Cerebellar cortex (tissue), 1 donor: ENCODE measurements at regions not wholly inside any gene's neighbourhood (a gene's known extent, or its start where the extent isn't known, plus 50 kb on each side); places are given as distances from the start of the nearest gene placed in this dataset.
"Not testable (repeated sequence)": the region's sequence is repeated elsewhere in the genome, so short reads cannot be mapped to it uniquely, and the experiment has no call there.

Source experiments
- DNase-seq: peaks from one replicate; pipeline ENCODE4 v3.0.0-alpha.2; 2015; ENCODE audit warnings: low spot score

DNA sequence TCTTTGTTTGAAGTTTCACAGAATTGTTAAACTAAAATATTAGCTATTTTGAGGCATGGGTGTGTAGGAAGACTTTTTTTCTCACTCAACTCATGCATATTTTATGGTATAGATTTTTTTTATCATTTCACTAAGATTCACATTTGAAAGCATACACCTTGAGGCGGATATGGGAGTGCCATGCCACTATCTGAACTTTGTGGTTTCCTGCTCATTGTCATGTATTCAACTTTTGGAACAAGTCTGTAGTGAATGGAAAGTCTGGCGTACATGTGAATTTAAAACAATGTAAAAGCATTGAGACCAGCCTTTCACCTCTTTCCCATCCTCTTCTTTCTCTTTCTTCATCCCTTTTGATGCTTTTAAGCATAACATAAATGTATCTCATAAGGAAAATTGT is 147.9 kb downstream of the TPBG start:
- no peak for DNase-seq

DNA sequence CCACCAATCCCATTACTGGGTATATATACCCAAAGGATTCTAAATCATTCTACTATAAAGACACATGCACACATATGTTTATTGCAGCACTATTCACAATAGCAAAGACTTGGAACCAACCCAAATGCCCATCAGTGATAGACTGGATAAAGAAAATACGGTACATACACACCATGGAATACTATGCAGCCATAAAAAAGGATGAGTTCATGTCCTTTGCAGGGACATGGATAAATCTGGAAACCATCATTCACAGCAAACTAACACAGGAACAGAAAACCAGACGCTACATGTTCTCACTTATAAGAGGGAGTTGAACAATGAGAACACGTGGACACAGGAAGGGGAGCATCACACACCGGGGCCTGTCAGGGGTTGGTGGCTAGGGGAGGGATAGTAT is 154.3 kb downstream of the TPBG start:
- not testable (repeated sequence) for DNase-seq

DNA sequence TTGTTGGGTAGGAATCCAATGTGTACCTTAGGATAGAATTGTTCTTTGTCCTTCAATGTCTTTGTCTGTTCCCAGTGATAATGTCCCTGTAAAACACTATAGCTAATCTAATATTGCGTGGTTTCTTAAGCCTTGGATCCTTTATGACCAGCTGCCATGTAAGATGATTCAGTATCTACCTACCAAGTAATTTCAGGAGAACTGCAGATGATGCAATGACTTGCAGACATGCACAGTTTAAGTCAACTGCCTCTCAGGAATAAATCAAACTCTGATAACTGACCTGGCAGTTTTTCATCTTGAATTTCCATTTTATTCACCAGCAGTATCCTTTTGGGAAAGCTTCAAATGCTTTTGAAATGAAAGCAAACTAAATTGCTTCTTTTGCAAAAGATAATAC is 157.8 kb downstream of the TPBG start:
- no peak for DNase-seq

DNA sequence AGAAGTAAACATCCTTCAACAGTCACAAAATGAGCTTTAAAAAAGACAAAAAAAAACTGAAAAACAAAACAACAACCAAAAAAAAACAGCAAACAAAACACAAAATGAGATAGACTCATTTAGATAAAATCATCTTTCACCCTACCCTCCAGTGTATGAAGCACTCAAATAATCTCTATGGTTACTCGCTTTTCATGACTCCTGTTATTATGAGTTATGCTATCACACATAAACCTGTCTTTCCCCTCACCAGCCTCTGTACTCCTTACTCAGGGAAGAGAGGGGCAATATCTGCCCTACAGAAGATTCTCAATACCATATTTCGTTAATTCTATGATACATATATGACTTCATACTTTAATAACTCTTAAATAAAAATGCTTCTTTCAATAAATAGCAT is 158.2 kb downstream of the TPBG start:
- DNase-seq = no peak

DNA sequence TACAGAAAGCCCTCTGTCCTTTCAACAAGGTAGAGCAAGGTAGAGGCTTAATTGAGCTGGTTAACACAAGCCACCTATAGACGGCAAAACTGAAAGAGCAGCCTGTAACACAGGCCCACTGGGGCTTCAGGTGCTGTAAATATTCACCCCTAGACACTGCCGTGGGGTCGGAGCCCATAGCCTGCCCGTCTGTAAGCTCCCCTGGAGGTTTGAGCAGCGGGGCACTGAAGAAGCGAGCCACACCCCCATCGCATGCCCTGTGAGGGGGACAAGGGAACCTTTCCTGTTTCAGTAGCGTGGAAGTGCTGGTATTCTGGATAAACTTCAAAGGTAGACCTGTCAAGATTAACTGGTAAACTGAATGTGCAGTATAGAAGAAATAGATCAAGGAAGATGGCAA is 160.4 kb downstream of the TPBG start:
- DNase-seq = no peak

DNA sequence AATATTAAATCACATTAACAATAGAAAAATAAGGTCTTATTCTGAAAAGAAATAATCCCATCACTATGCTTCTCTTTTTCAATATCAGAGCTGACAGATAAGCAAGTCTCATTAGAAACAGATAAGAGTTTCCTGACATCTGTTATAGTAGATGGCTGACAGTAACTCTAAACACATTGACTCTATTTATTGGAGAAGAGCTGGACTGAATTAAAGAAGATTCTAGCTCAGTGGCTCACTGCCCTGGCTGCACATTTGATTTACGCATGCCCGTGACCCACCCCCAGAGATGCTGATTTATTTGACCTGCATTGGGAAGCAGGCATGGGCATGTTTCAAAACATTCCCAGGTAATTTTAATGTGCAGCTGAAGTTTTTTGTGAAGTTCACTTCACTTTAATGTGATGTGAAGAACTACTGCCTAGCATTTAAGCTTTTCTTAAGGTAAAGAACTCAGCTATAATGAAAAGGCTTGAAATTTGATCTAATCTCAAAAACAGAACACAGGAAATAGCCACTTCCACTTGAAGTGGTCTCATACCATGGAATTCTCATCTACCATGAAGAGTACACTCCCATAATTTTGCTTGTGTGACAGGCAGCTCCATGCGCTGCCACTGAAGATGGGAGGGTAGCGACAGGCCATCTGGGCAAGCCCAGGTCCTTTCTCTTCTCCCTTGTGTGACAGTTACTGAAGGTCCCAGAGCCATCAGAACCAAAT is 162.3 kb downstream of the TPBG start:
- DNase-seq = no peak

DNA sequence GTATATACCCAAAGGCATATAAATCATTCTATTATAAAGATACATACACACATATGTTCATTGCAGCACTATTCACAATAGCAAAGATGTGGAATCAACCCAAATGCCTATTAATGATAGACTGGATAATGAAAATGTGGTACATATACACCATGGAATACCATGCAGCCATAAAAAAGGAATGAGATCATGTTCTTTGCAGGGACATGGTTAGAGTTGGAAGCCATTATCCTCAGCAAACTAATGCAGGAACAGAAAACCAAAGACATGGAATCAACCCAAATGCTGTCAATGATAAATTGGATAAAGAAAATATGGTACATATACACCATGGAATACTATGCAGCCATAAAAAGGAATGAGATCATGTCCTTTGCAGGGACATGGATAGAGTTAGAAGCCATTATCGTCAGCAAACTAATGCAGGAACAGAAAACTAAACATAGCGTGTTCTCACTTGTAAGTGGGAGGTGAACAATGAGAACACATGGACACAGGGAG is 166.4 kb downstream of the TPBG start:
- DNase-seq = not testable (repeated sequence)

DNA sequence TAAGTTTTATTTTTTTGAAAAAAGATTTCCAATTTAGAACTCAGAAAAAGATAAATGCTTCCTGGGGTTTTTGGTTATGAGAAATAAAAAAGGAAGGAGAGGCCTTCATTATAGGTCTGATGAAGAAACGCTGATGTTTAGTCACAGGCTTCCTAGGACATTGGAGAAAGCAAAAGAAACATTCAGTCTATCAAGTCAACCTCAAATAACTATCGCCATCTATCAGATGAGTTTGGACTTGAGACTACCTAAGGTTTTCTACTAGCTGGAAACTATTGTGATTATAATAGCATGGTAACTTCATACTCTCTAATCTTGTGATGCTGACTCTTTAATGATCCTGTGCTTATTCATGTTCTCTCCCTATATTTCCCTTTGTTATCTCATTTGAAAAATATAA is 171.3 kb downstream of the TPBG start:
- DNase-seq = no peak

DNA sequence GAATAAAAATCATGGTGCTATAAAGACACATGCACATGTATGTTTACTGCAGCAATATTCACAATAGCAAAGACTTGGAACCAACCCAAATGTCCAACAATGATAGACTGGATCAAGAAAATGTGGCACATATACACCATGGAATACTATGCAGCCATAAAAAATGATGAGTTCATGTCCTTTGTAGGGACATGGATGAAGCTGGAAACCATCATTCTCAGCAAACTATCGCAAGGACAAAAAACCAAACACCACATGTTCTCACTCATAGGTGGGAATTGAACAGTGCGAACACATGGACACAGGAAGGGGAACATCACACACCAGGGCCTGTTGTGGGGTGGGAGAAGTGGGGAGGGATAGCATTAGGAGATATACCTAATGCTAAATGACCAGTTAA is 185.9 kb downstream of the TPBG start:
- DNase-seq = not testable (repeated sequence)

DNA sequence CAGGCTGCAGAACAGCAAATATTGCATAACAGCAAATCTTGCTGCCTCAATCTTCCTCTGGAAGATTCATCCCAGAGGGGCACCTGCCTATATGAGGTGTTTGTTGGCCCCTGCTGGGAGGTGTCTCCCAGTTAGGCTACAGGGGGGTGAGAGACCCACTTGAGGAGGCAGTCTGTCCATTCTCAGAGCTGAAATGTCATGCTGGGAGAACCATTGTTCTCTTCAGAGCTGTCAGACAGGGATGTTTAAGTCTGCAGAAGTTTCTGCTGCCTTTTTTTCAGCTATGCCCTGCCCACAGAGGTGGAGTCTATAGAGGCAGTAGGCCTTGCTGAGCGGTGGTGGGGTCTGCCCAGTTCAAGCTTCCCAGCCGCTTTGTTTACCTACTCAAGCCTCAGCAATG is 187.7 kb downstream of the TPBG start:
- not testable (repeated sequence) for DNase-seq

DNA sequence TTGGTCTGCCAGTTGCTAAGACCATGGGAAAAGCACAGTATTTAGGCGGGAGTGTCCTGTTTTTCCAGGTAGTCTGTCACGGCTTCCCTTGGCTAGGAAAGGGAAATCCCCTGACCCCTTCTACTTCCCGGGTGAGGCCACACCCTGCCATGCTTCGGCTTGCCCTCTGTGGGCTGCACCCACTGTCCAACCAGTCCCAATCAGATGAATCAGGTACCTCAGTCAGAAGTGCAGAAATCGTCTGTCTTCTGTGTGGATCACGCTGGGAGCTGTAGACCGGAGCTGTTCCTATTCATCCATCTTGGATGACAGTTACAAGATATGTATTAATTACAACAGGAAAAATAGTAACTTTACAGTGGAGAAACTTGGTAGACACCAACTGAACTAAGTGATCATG is 188.2 kb downstream of the TPBG start:
- DNase-seq = no peak

DNA sequence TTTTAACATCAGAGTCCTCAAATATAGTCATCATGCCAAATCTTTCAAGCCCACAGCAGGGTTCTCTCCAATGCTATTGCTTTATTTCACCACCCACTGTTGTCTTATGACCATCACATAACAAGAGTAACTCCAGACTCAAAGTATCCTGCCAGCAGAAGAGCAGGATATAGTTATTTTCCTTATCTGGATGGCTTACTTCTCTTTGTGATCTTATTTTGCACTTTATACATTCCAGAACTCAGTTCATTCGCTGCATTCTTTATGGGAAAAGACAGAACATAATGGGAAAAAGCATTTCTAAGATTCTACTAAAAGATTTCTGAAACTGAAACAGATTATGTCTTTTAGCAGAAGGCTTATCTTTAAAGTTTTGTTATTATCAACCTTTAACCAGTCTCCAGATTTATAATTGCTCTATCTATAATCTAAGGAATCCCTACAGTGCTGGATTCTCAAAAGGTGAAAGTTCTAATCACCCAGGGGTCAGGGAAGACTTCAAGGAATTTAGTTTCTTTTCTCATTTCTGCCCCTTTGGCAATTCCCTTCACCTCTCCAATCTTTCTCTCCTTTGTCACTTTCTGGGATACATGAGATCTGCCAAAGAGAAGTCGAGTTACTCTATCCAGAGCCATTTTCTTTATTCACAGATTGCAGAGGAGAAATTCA is 190.4 kb downstream of the TPBG start:
- no peak for DNase-seq

DNA sequence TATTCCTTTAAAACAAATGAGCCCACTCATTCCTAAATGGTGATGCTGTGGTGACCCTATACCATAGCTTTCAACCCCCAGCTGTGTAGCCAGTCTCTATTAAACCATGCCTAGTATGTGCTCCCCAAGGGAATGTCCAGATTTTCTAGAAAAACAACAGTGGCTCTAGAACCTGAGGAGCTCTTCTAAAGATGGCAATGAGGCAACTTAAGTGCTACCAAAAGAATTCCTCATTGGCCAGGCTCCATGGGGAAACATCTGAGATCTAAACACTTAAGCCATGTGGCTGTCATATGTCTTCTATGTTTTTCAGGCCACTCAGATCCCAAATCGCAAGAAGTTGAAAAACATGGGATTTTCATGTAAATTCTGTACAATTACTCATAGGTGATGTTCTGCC is 191.0 kb downstream of the TPBG start:
- no peak for DNase-seq

DNA sequence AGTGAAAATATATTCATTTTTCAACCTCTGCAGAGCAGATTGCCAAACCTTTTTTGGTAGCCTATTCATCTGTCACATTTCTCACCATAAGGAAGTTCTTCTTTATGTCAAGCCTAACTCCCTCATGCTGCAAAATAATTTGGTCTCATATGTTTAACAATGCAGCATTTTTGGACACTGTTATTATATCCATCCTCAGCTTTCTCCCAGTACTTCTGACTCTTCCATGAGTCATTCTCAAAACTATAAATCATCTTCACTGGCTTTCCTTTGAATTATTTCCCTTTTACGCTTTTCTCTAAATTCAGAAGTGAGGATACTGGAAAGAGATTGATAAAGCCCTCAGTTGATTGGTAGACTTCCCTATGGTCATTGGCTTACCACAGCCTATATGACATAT is 192.2 kb downstream of the TPBG start:
- no peak for DNase-seq

DNA sequence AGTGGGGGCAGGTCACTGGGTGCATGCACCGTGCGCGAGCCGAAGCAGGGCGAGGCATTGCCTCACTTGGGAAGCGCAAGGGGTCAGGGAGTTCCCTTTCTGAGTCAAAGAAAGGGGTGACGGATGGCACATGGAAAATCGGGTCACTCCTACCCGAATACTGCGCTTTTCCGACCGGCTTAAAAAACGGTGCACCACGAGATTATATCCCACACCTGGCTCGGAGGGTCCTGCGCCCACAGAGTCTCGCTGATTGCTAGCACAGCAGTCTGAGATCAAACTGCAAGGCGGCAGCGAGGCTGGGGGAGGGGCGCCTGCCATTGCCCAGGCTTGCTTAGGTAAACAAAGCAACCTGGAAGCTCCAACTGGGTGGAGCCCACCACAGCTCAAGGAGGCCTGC is 194.9 kb downstream of the TPBG start:
- DNase-seq = not testable (repeated sequence)

DNA sequence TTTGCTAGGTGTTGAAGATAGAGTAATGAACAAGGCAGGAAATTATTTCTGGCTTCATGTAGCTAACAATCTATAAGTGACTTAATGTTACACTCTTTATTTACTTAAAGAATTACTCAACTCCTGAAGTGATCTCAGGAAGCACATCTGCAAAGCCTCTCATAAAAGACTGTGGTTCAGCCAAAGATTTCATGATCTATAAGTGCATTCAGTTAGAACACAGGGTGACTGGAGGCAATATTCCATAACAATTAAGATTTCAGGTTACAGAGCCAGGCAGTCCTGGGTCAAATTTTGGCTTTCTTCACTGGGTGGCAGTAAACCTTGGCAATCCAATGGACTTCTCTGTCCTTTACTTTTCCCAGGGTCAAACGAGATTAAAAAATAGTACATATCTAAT is 204.0 kb downstream of the TPBG start:
- no peak for DNase-seq

DNA sequence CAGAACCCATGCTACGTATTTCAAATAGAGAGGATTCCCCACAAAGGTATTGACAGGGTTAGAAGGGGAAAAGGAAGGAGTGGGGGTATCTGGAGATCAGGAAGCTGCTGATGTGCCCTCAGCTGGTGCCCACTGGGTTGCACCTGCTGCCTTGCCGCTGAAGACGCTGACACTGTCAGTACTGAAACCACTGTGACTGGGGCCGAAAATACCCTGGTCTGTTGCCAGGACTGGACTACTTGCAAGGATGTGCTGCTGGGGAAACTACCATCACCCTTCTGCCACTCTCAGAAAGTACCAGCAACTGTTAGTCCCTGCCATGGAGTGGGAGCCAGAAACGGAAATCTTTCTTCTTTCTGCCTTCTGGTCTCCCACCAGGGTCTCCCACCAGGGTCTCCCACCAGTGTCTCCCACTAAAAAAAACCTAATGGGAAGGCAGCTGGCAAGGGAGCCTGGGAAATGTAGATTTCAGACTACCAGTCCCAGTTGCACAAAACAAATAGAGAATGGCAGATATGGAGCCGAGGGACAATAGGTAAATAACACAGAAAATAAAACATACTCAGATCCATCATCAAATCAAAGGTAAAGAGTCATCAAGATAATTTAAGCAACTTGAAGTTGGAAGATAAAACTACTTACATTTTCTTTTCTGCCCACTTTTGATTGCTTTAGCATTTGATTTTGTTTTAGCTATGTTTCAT is 204.8 kb downstream of the TPBG start:
- DNase-seq = peak; percentile 9

DNA sequence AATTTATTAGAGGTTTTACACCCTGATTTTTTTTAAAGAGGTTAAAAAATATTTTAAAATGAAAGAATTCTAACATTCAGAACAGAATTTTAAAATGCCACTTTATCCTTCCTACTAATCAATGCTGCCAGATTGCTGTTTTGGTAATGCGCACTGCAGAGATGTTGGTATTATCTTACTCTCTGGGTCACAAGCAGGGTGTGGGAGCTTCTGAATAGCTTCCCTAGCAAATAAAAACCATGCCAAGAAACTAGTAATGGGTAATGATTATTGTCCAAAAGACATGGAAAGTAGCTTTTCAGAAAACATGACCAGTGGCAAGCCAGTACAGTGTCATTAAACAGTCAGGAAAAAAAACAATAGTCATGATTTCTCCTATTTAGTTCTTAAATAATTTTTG is 205.4 kb downstream of the TPBG start:
- DNase-seq = no peak

DNA sequence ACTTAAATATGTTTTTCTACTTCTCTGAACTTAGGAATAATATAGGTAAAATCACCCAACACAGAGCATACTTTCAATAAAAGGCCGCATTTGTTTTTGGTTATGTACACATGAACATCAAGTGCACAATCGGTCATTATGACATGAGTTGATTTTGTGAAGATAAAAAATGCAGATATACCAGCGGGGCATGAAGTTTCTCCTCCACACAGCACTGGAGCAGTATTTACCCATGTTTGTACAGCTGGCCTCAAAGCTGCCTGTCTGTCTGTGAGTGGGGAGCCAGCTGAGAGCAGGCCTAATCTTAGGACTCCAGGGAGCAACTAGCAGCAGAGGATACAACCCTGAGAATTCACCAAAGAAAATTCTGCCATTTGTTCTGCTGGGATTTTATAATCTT is 206.5 kb downstream of the TPBG start:
- DNase-seq = no peak

DNA sequence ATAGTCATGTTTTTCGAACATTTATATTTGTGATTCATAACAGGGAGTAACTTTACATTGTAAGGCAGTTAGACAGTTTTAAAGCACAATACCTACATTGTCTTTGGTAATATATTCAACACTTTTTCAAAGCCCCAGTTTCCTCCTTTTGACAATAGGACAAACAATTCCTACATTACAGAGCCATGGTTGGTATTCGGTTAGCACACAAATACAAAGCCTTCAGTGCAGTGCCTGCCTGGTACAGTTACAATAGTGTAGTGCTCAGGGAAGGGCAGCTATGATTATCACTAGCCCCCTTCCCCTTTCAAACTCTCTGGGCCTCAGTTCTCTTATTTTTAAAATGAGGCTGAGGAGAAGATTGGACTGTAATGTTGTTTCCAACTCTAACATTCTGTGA is 207.8 kb downstream of the TPBG start:
- DNase-seq = no peak

DNA sequence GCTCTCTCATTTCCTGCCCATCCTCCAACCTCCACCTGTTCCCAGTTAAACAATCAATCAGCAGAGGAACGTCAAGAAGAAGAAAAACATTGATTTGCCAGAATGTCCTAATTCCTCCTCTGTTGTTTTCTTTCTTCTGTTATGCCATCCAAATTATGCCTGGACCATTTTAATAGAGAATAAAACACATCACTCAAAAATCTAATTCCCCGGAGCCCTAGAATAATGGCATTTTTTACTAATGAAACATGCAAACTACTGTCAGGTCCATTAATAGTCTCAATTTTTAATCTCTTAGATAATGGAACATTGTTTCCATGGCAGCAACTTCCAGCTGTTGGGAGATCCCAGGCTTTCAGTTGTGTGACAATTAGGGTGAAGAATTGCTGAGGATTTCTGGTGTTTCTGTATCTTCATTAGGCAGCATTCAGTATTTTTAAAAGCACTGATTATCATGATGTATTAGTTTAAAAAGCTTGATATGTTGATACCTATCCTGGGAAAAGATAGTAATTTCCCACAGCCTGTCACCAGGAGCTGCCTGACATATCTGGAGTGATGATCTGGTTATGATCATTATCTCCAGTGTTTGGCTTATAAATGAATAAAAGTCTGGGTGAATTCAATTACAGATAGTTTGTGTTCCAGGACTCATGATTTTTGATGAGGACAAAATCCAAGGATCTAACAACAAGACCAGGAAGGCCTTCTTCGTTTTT is 209.8 kb downstream of the TPBG start:
- DNase-seq = no peak

DNA sequence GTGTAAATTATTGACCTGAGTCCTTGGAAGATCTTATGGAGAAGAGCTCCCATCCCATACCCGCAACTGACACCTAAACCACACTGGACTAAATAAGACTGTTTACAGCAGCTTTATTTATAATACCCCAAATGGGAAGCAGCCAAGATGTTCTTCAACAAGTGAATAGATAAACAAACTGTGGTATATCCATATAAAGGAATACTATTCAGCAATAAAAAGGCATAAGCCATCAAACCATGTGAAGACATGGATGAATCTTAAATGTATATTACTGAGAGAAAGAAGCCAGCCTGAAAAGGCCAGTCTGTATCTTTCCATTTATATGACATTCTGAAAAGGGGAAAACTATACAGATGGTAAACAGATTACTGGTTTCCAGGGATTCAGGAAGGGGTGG is 212.7 kb downstream of the TPBG start:
- no peak for DNase-seq
